CD4-positive, alpha-beta T cell (primary cell): ENCODE measurements at regions not wholly inside any gene's neighbourhood (a gene's known extent, or its start where the extent isn't known, plus 50 kb on each side); places are given as distances from the start of the nearest gene placed in this dataset.

Source experiments
- ATAC-seq: fragments of 200-7000 bp; cut with Tn5 transposase; one replicate; pipeline ENCODE4 v1.10.0; 2022; ENCODE audit warnings: mild to moderate bottlenecking; ENCODE audit not compliant: poor library complexity
- CTCF ChIA-PET: fragments of 350-600 bp; sonication (Branson Sonifier 250); formaldehyde crosslinking; loops from one replicate; lab custom pipeline; 2021; ENCODE audit warnings: antibody characterized with exemption, inconsistent platforms; lab: Charles Lee
- POLR2A ChIA-PET: fragments of 350-600 bp; sonication (Branson Sonifier 250); formaldehyde crosslinking; loops from one replicate; lab custom pipeline; 2021; ENCODE audit warnings: antibody characterized with exemption, inconsistent platforms; lab: Charles Lee
- DNase-seq, 14 experiments: peaks; one replicate each; pipeline ENCODE4 v3.0.0-alpha.2; 2013 to 2020; ENCODE audit warnings: mixed read lengths in 2 of 14
- H3K27ac ChIP-seq, 2 donors: one replicate each; pipeline versions ENCODE4 v1.5.1 to v1.7.0; 2013; ENCODE audit warnings: low read length in 2 of 2, low read depth in 1 of 2, mild to moderate bottlenecking in 1 of 2
- H3K27me3 ChIP-seq, 2 experiments: 1 replicate in 1 of 2; 2 replicates in 1 of 2; pipeline versions ENCODE4 v1.6.1 to v1.7.0; 2013; ENCODE audit warnings: low read length in 2 of 2, control low read depth in 1 of 2, mild to moderate bottlenecking in 1 of 2, moderate library complexity in 1 of 2; ENCODE audit not compliant: insufficient read depth in 2 of 2, control insufficient read depth in 1 of 2
- H3K36me3 ChIP-seq: one replicate; pipeline ENCODE4 v1.6.1; 2013; ENCODE audit warnings: low read length, control low read depth; ENCODE audit not compliant: insufficient read depth
- H3K4me1 ChIP-seq: one replicate; pipeline ENCODE4 v1.6.1; 2013; ENCODE audit warnings: low read length, control low read depth; ENCODE audit not compliant: insufficient read depth
- H3K4me3 ChIP-seq: one replicate; pipeline ENCODE4 v1.5.1; 2013; ENCODE audit warnings: mild to moderate bottlenecking, low read length, moderate library complexity
- H3K9me3 ChIP-seq, 2 experiments: 1 replicate in 1 of 2; 2 replicates in 1 of 2; pipeline versions ENCODE4 v1.6.1 to v1.7.0; 2013; ENCODE audit warnings: low read length in 2 of 2, mild to moderate bottlenecking in 2 of 2, control low read depth in 1 of 2, moderate library complexity in 1 of 2; ENCODE audit not compliant: control insufficient read depth in 1 of 2, insufficient read depth in 1 of 2
- H3K27ac Mint-ChIP-seq: one replicate; pipeline ENCODE4 v1.8.0; 2020; ENCODE audit warnings: mixed read lengths
- H3K27me3 Mint-ChIP-seq: one replicate; pipeline ENCODE4 v1.8.0; 2021; ENCODE audit warnings: mixed read lengths
- H3K36me3 Mint-ChIP-seq: one replicate; pipeline ENCODE4 v1.8.0; 2021; ENCODE audit warnings: low read depth, mixed read lengths
- H3K4me1 Mint-ChIP-seq: one replicate; pipeline ENCODE4 v1.8.0; 2021; ENCODE audit warnings: low read depth, mixed read lengths
- H3K4me3 Mint-ChIP-seq: one replicate; pipeline ENCODE4 v1.8.0; 2020; ENCODE audit warnings: mild to moderate bottlenecking, mixed read lengths
- H3K9me3 Mint-ChIP-seq: one replicate; pipeline ENCODE4 v1.8.0; 2020; ENCODE audit warnings: mixed read lengths
- intact Hi-C, 2 experiments: fragments of 100-400 bp; cut with DNase I in 1 of 2; cut with micrococcal nuclease in 1 of 2; formaldehyde crosslinking; loops; one replicate each; pipeline versions ENCODE4 v1.15.1 to v1.9.0; 2023 to 2025; cut with DNase I, micrococcal nuclease
- TF ChIP-seq, protein P1 (sequence below): fragments of 200-600 bp; IDR thresholded peaks from one replicate; pipeline ENCODE4 v1.8.0; 2022; ENCODE audit warnings: antibody characterized with exemption, mild to moderate bottlenecking

DNA sequence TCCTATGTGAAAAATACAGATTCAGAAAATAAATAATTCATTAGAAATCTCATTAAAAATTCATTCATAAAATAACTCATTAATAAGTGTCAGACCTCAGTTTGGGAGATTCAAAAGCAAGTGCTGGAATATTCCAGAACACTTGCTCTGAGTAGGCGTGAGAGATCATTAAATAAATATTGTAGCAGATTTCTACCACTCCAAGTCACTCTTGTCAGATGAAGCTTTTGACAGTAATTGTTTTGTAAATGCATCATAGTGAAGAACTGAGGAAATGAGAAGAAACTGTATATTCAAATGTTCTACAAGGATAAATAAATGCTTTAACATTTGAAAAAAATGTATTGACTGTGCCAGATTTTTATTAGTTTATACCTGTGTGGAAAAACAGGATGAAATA lies 1228.1 kb downstream of the SLITRK1 start:
- no peaks in the 10 kb centered on the region for H3K4me1 Mint-ChIP-seq
- no peak overlapping the region for H3K27ac ChIP-seq
- CTCF ChIA-PET = no interaction called here

DNA sequence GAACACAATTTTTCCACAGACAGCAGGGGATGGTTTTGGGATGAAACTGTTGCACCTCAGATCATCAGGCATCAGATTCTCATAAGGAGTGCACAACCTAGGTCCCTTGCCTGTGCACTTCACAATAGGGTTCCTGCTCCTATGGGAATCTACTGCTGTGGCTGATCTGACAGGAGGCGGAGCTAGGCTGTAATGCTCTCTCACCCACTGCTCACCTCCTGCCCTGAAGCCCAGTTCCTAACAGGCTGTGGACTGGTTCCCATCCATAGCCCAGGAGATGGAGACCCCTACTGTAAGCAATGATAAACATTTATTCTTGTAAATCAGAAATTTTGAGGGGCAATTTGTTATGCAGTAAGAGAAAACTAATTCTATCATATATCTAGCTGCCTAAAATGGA lies 1234.7 kb downstream of the SLITRK1 start:
- Mint-ChIP-seq H3K4me3 (no peak overlapping the region), H3K36me3 (no peaks in the 10 kb centered on the region), H3K27me3 (no peaks in the 10 kb centered on the region), H3K4me1 (no peaks in the 10 kb centered on the region), H3K27ac (no peak overlapping the region), H3K9me3 (no peaks in the 10 kb centered on the region)
- Histone ChIP-seq H3K4me3 (no peak overlapping the region), H3K27me3 (no peaks in the 10 kb centered on the region), H3K4me1 (no peaks in the 10 kb centered on the region), H3K9me3 (no peaks in the 10 kb centered on the region), H3K36me3 (no peaks in the 10 kb centered on the region), H3K27ac (no peak overlapping the region)
- TF ChIP-seq, protein P1, sequence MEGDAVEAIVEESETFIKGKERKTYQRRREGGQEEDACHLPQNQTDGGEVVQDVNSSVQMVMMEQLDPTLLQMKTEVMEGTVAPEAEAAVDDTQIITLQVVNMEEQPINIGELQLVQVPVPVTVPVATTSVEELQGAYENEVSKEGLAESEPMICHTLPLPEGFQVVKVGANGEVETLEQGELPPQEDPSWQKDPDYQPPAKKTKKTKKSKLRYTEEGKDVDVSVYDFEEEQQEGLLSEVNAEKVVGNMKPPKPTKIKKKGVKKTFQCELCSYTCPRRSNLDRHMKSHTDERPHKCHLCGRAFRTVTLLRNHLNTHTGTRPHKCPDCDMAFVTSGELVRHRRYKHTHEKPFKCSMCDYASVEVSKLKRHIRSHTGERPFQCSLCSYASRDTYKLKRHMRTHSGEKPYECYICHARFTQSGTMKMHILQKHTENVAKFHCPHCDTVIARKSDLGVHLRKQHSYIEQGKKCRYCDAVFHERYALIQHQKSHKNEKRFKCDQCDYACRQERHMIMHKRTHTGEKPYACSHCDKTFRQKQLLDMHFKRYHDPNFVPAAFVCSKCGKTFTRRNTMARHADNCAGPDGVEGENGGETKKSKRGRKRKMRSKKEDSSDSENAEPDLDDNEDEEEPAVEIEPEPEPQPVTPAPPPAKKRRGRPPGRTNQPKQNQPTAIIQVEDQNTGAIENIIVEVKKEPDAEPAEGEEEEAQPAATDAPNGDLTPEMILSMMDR = no peak
- intact Hi-C loops = no loop called here
- POLR2A ChIA-PET = no interaction called here
- DNase-seq = no peak
- CTCF ChIA-PET = no interaction called here
- ATAC-seq = no peak

More for the DNA sequence above, 1228.1 kb downstream of the SLITRK1 start:
- no peak overlapping the region for H3K4me3 Mint-ChIP-seq
- no peak overlapping the region for H3K27ac Mint-ChIP-seq
- H3K36me3 ChIP-seq = no peaks in the 10 kb centered on the region
- intact Hi-C loops = no loop called here
- TF ChIP-seq, protein P1 = no peak
- no peak overlapping the region for H3K4me3 ChIP-seq
- POLR2A ChIA-PET = no interaction called here
- no peak for DNase-seq
- no peaks in the 10 kb centered on the region for H3K27me3 ChIP-seq
- H3K4me1 ChIP-seq = no peaks in the 10 kb centered on the region
- no peak for ATAC-seq
- peaks cover 3% of the 10 kb centered on the region for H3K9me3 Mint-ChIP-seq
- peaks cover 0 to 6% of the 10 kb centered on the region in 2 experiments for H3K9me3 ChIP-seq
- no peaks in the 10 kb centered on the region for H3K36me3 Mint-ChIP-seq
- no peaks in the 10 kb centered on the region for H3K27me3 Mint-ChIP-seq

DNA sequence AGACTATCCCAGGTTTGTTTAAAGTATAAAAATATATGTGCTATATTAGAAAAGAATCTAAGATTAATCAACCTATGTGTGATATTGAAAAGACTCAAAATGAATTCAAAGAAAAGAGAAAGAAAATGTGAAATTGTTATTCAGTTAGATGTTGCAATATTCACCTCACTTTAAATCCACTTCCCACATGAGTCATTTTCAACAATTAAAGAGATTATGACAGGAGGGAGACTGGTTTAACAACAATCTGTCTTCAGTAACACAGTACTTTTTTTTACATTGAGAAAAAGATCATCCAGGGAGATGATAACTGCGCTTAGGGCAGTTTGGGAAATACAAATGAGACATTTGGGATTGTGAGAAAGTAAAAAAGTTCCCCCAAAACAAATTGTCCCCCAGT lies 1246.2 kb downstream of the SLITRK1 start:
- DNase-seq (no peak), ATAC-seq (no peak)
- Mint-ChIP-seq H3K27me3 (no peaks in the 10 kb centered on the region), H3K9me3 (peaks cover 9% of the 10 kb centered on the region), H3K4me3 (no peak overlapping the region), H3K27ac (no peak overlapping the region), H3K36me3 (no peaks in the 10 kb centered on the region), H3K4me1 (no peaks in the 10 kb centered on the region)
- Histone ChIP-seq H3K9me3 (peaks cover 0 to 4% of the 10 kb centered on the region in 2 experiments), H3K27me3 (no peaks in the 10 kb centered on the region), H3K27ac (no peak overlapping the region), H3K4me3 (no peak overlapping the region), H3K36me3 (no peaks in the 10 kb centered on the region), H3K4me1 (no peaks in the 10 kb centered on the region)
- ChIA-PET POLR2A (no interaction called here), CTCF (no interaction called here)
- TF ChIP-seq, protein P1 = no peak
- intact Hi-C loops = no loop called here
